RPMI7951 (cell line): ENCODE measurements at regions not wholly inside any gene's neighbourhood (a gene's known extent, or its start where the extent isn't known, plus 50 kb on each side); places are given as distances from the start of the nearest gene placed in this dataset.
A peak's percentile ranks its signal among the peaks of the same experiment; 100 is the strongest.
"Not testable (repeated sequence)": the region's sequence is repeated elsewhere in the genome, so short reads cannot be mapped to it uniquely, and the experiment has no call there.

Experiments
- DNase-seq: peaks from one replicate; pipeline ENCODE4 v3.0.0-alpha.2; 2012; ENCODE audit warnings: low read depth

- peak; percentile 49 for DNase-seq
Observed at GRCh38 chr3:99319450-99319849, 318.9 kb upstream of the COL8A1 start.

DNA sequence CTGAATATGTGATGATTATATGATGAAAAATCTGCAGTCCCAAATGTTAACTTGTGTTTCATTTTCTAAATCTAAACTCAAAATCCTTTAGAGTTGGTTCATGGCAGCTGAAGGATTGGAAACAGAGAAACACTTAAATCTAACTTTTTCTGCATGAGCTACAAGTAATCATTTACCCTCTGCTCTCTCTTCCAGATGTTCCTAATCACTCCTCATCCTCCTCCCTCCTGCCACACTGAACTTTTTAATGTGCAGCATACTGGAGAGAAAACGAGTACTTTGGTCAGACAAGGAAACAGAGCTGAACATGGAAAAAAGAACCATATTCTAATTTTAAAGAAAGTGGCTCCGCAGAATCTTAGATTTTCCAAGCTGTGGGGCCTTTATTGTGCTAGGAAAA lies 321.2 kb upstream of the COL8A1 start:
- no peak for DNase-seq

GRCh38 chr3:99315896-99316295 lies 322.5 kb upstream of the COL8A1 start:
- peak; percentile 78 for DNase-seq

GRCh38 chr3:99313485-99313884 lies 324.9 kb upstream of the COL8A1 start:
- DNase-seq: no peak

GRCh38 chr3:99298661-99299060 lies 339.7 kb upstream of the COL8A1 start:
- no peak for DNase-seq

DNA sequence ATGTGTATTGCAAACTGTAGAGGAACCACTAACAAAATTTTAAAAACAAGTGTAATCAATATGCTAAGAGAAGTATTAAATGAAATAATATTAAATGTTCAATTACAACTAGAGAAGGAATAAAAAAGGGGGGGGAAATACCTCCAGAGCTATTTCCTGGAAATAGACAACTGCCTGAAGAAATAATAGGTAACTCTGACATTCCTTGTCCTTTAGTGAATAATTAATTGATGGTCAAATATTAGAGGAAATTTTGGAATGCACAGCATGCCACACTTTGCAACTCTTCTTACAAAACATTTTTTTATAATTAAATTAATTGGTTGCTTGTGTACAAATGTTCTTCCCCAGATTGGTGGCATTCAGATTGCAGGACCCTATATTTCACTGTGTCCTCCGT lies 342.6 kb upstream of the COL8A1 start:
- DNase-seq: no peak

- not testable (repeated sequence) for DNase-seq
Observed at GRCh38 chr3:99294092-99294491, 344.3 kb upstream of the COL8A1 start.

- no peak for DNase-seq
Observed at GRCh38 chr3:99287876-99288275, 350.5 kb upstream of the COL8A1 start.

- DNase-seq: peak; percentile 33
Observed at GRCh38 chr3:99286266-99286845, 352.0 kb upstream of the COL8A1 start.

GRCh38 chr3:99269606-99270351 lies 368.3 kb upstream of the DCBLD2 start:
- peak; percentile 44 for DNase-seq

- DNase-seq: no peak
Observed at GRCh38 chr3:99256788-99257187, 355.3 kb upstream of the DCBLD2 start.

GRCh38 chr3:99253963-99254355 lies 352.5 kb upstream of the DCBLD2 start:
- DNase-seq: no peak

DNA sequence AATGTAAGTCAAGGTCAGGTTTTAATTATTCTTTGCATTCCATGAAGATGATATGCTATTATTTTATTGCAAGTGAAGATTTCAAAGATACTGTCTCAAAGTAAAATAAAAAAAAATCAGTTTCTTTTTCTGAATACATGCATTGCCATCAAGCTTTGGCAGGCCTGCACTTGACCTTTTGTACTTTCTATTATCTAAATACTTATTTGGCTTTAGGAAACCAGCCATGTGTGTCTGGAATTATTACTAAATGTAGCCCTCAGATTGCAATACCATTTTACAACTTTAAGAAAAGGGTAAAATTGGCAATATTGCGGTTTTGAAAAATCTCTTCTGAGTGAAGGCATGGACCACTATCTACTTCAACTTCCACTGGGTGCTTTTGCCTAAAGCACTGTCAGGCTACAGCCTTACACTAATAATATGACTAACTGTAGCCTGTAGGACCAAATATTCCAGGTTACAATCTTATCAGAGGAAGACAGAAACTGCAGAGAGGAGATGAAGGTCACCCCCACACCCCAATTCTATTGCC lies 349.4 kb upstream of the DCBLD2 start:
- no peak for DNase-seq

DNA sequence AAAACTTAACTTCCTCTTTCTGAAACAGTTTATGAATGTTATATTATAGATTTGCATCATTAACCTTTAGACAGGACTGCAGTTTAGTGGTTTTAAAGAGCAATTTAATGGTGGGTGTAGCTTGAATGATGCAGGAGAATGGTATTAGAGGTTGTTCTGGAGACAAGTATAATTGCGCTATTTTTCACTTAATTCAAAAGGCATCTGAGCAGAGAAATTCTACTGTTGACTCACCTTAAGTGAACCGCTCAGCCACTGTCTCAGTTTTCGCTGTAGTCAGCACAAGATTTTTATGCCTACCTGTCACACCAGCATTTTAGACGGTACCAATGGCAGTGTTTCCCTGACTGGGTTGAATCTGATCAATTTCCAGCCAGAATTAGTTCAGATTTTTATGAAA lies 348.8 kb upstream of the DCBLD2 start:
- no peak for DNase-seq

DNA sequence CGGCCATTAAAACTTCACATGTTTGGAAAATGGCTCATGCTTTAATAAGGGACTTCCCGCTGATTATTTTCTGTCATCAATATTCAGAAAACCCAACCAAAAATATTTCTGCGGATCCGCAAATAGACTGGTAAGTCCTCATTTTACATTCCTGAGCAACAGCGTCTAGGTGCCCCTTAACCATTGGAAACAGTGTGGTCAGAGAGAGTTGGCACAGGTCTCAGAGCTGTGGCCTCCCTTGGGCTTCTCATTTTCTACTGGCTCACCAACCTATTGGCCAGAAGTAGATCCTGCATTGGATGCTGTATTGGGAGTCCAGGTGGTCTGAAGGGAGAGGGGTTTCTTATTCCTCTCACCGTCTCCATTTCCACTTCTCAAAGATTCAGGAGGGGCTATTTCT lies 348.1 kb upstream of the DCBLD2 start:
- DNase-seq: no peak

DNA sequence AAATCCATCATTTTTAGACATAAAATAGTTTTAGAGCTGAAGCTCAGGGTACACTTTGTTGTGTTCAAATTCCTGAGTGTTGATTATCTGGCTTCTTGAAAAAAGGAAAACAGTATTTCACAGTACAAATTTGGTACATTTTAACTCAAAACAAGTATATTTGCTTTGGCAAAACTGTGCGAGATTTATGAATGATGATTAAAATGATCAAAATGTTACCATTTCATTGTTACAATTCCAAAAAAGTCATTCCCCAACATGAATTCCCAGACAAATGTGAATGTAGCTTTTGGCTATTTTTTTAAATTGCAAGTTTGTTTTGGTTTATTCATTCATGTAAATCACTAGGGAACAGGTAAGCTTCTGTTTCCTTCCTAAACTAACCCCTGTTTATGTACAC lies 347.4 kb upstream of the DCBLD2 start:
- no peak for DNase-seq

GRCh38 chr3:99248130-99248529 lies 346.6 kb upstream of the DCBLD2 start:
- peak; percentile 24 for DNase-seq

GRCh38 chr3:99246010-99246654 lies 344.6 kb upstream of the DCBLD2 start:
- no peak for DNase-seq

DNA sequence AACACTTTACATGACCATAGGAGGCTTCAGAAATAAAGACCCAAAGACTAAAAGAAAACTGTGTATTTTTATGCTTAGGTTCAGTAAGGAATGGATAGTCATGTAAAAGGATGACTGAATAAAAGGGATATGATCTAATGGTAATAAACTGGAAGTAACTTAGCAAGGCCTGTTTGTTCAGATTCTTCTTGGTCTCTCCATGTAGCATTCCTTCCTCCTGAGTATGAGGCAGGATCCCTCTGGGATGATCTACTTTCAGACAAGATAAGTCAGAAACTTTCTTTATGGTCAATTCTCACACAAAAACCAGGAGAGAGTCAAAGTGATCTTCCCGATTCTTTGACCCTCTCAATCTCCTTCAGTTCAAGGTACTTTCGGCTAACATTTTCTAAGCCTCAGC lies 340.8 kb upstream of the DCBLD2 start:
- no peak for DNase-seq

DNA sequence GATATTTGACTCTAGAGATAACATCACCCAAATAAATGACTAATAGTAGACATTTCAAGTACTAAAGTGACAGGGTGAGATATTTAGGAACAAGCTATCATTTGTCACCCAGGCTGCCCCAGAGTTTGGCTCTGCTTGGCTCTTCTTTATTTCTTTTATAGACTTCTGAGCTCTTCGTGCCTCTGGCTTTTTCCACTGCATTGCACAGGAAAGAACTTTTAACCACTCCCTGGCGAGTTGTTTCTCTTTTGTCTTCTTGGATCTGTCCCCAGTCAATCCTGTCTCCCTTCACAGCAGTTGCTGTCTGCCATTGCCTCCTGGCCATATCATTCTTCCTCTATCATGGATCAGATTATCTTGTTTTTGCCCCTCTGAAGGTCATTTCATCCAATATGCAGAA lies 339.2 kb upstream of the DCBLD2 start:
- DNase-seq: peak; percentile 19

GRCh38 chr3:99236576-99236975 lies 335.1 kb upstream of the DCBLD2 start:
- DNase-seq: no peak

GRCh38 chr3:99232696-99233095 lies 331.2 kb upstream of the DCBLD2 start:
- DNase-seq: no peak

DNA sequence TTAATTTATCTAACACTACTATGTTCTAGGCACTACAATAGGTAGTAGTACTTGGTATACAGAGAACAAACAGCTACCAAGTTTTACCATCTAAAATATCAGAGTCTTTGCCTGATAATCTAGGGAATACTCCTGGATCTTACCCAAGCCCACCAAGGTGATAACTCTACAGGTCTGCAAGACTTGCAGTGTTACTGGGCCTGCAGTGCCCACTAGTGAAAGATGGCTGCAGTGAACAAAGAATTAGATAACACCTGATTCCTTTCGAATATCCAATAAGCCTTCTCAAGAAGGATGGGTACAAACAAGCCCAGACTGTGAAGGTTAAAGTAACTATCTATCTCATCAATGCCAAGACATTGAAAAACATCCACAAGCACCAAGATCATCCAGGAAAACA lies 317.0 kb upstream of the DCBLD2 start:
- DNase-seq: no peak
